ENCODE measurements at regions not wholly inside any gene's neighbourhood (a gene's known extent, or its start where the extent isn't known, plus 50 kb on each side); places are given as distances from the start of the nearest gene placed in this dataset.

DNA sequence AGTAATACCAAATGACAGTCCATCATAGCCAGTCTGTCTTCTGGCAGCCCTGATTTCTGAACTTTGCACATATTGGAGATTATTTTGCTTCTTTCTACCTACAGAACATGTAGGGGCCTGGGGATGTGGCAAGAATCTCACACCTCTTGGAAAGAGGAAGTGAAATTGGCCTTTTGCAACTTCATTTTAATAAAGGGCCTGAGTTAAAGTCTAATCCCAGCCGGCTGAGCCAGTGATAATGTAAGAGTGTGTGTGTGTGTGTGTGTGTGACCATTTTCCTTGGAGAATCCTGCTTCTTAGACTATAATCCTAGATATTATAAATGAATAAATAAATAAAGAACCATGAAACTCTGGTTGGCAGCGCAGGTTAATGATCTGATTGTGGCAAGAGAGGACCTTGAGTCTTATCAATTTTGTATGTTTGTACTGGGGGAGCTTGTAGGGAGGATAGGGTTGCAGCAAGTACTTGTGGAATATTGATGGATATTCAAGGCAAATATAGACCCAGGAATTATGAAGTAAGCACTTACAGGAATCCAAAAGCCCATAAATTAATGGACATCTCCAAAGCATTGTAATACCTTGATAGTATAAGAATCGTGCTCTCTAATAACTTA is 233.2 kb upstream of the AMIGO2 start:
- TF ChIP-seq, protein P1, sequence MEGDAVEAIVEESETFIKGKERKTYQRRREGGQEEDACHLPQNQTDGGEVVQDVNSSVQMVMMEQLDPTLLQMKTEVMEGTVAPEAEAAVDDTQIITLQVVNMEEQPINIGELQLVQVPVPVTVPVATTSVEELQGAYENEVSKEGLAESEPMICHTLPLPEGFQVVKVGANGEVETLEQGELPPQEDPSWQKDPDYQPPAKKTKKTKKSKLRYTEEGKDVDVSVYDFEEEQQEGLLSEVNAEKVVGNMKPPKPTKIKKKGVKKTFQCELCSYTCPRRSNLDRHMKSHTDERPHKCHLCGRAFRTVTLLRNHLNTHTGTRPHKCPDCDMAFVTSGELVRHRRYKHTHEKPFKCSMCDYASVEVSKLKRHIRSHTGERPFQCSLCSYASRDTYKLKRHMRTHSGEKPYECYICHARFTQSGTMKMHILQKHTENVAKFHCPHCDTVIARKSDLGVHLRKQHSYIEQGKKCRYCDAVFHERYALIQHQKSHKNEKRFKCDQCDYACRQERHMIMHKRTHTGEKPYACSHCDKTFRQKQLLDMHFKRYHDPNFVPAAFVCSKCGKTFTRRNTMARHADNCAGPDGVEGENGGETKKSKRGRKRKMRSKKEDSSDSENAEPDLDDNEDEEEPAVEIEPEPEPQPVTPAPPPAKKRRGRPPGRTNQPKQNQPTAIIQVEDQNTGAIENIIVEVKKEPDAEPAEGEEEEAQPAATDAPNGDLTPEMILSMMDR (IDR thresholded peaks at IDR 0.05; ENCODE audit: poor library complexity): no peak
- TF ChIP-seq EZH2 (IDR thresholded peaks at IDR 0.05; ENCODE audit: borderline replicate concordance): no peak
- TF ChIP-seq EZH2phosphoT487 (IDR thresholded peaks at IDR 0.05; ENCODE audit: low read depth, severe bottlenecking, unreplicated experiment): no peak
